ENCODE measurements at regions not wholly inside any gene's neighbourhood (a gene's known extent, or its start where the extent isn't known, plus 50 kb on each side); places are given as distances from the start of the nearest gene placed in this dataset.

GRCh38 chr2:78701546-78701945 is 324.0 kb upstream of the REG3G start:
- no peak overlapping the region for H3K18ac ChIP-seq (ENCODE audit: low read depth, low read length)
- no peak overlapping the region for H3K9ac ChIP-seq (ENCODE audit: low read depth, low read length)
- H2BK5ac ChIP-seq (ENCODE audit: low read depth, low read length, poor library complexity, severe bottlenecking), result no peak overlapping the region
- in situ Hi-C loops (cut with MboI; ENCODE audit: low sequenced_read_pairs) (no loop called here), intact Hi-C loops (cut with micrococcal nuclease) (no loop called here), dilution Hi-C loops (cut with HindIII; ENCODE audit: low sequenced_read_pairs, unreplicated experiment) (no loop called here)
- POLR2A ChIA-PET (ENCODE audit: unreplicated experiment), result no interaction called here
- no peaks in the 10 kb centered on the region for H3K79me1 ChIP-seq (ENCODE audit: low read depth in 1 of 2, low read length in 2 of 2)
- no peak overlapping the region for H4K91ac ChIP-seq (ENCODE audit: insufficient read depth, low read depth, low read length)
- no TSS peak for BruUV-seq (replicated peaks)
- H4K20me1 ChIP-seq (ENCODE audit: insufficient read depth, low read length), result no peaks in the 10 kb centered on the region
- CTCF ChIA-PET, result no interaction called here
- no peaks in the 10 kb centered on the region for H3K36me3 ChIP-seq (ENCODE audit: control insufficient read depth, insufficient read depth, low read length)
- no peak overlapping the region for H2AFZ ChIP-seq (replicated peaks; ENCODE audit: low read length, poor library complexity)
- WGBS, 2 experiments (ENCODE audit: extremely low coverage in 2 of 2, insufficient read length in 1 of 2), result 77% methylated on average over 4 of the region's 21 CpGs; no CpG with 5 or more reads in 1 of the 2 experiments
- H3K14ac ChIP-seq (replicated peaks; ENCODE audit: low read depth, low read length), result no peak overlapping the region
- no peak overlapping the region for H2AK5ac ChIP-seq (ENCODE audit: low read depth, low read length)
- H2BK15ac ChIP-seq (ENCODE audit: low read depth, low read length), result no peak overlapping the region
- no peak overlapping the region for H3K4me2 ChIP-seq (ENCODE audit: low read depth, low read length)
- H2AK9ac ChIP-seq (replicated peaks; ENCODE audit: low read depth, low read length, poor library complexity), result no peak overlapping the region
- no peak overlapping the region for H2BK20ac ChIP-seq (ENCODE audit: low read depth, low read length)
- H4K5ac ChIP-seq (ENCODE audit: low read depth, low read length), result no peak overlapping the region
- H3K9me3 ChIP-seq (ENCODE audit: control insufficient read depth, insufficient read depth, low read length), result peaks cover 3% of the 10 kb centered on the region; the same call in 1 of the 2 replicates
- H3K4ac ChIP-seq (ENCODE audit: low read depth, low read length), result no peak overlapping the region
- TF ChIP-seq CEBPB (IDR thresholded peaks at IDR 0.05; ENCODE audit: low read depth, low read length), result no peak
- TF ChIP-seq RAD21 (IDR thresholded peaks at IDR 0.05; ENCODE audit: low read length), result no peak
- no peak for TF ChIP-seq ELK1 (IDR thresholded peaks at IDR 0.05; ENCODE audit: borderline replicate concordance, low read depth, low read length)
- TF ChIP-seq RFX5 (IDR thresholded peaks at IDR 0.05; ENCODE audit: low read depth, low read length), result no peak
- no peak overlapping the region for H2BK120ac ChIP-seq (ENCODE audit: low read depth, low read length)
- H3K4me3 ChIP-seq (ENCODE audit: insufficient read depth, low read depth, low read length), result no peak overlapping the region
- ATAC-seq (ENCODE audit: low read depth), result no peak
- H3K56ac ChIP-seq (ENCODE audit: extremely low read depth, insufficient read depth, low read length), result no peak overlapping the region
- no peaks in the 10 kb centered on the region for H3K27me3 ChIP-seq (ENCODE audit: control insufficient read depth, insufficient read depth, low read length)
- no peaks in the 10 kb centered on the region for H3K4me1 ChIP-seq (ENCODE audit: control insufficient read depth, insufficient read depth, low read length)
- no peak overlapping the region for H3K27ac ChIP-seq (ENCODE audit: insufficient read depth, low read length)
- no peak for DNase-seq
- no peak overlapping the region for H4K8ac ChIP-seq (ENCODE audit: low read depth in 2 of 2, low read length in 2 of 2)
- no peak overlapping the region for H3K23ac ChIP-seq (ENCODE audit: low read depth, low read length)
- no peaks in the 10 kb centered on the region for H3K9me1 ChIP-seq (ENCODE audit: insufficient read depth, low read length)

Measured in IMR-90 (cell line).